HepG2 (cell line): ENCODE measurements at regions not wholly inside any gene's neighbourhood (a gene's known extent, or its start where the extent isn't known, plus 50 kb on each side); places are given as distances from the start of the nearest gene placed in this dataset.

Source experiments
- ATAD3A ChIP-seq: sonication (generic); formaldehyde crosslinking; IDR thresholded peaks from 2 replicates; pipeline ENCODE4 v1.4.0; 2020; ENCODE audit warnings: missing genetic modification reagents
- BATF2 ChIP-seq: sonication (generic); formaldehyde crosslinking; IDR thresholded peaks from 2 replicates; pipeline ENCODE4 v1.8.0; 2022; ENCODE audit warnings: mild to moderate bottlenecking, missing genetic modification reagents, moderate library complexity
- BRD4 ChIP-seq: sonication (generic); formaldehyde crosslinking; IDR thresholded peaks from 2 replicates; pipeline ENCODE4 v1.4.0; 2020; ENCODE audit warnings: missing genetic modification reagents
- ELF3 ChIP-seq: IDR thresholded peaks from 2 replicates; pipeline ENCODE4 v1.6.1; 2016; ENCODE audit warnings: missing genetic modification reagents, missing compliant biosample characterization
- HCFC1 ChIP-seq: fragments of 150-350 bp; IDR thresholded peaks from 2 replicates; pipeline ENCODE4 v1.6.1; 2014; ENCODE audit warnings: low read depth, low read length
- HDAC2 ChIP-seq: sonication (generic); formaldehyde crosslinking; IDR thresholded peaks from 2 replicates; pipeline ENCODE4 v1.4.0; 2020; ENCODE audit warnings: missing genetic modification reagents
- HNRNPUL1 ChIP-seq: fragments of 200-400 bp; formaldehyde crosslinking; IDR thresholded peaks from 2 replicates; pipeline ENCODE4 v1.6.1; 2017; ENCODE audit warnings: low read depth, mild to moderate bottlenecking, low read length, moderate library complexity
- HOXA9 ChIP-seq: sonication (generic); formaldehyde crosslinking; IDR thresholded peaks from 2 replicates; pipeline ENCODE4 v1.8.1; 2022; ENCODE audit warnings: missing genetic modification reagents, mild to moderate bottlenecking, moderate library complexity, borderline replicate concordance
- IRX3 ChIP-seq: sonication (generic); formaldehyde crosslinking; IDR thresholded peaks from 2 replicates; pipeline ENCODE4 v1.8.1; 2023; ENCODE audit warnings: mild to moderate bottlenecking, low read depth, missing genetic modification reagents, borderline replicate concordance
- KLF6 ChIP-seq: IDR thresholded peaks from 2 replicates; pipeline ENCODE4 v1.8.0; 2016; ENCODE audit warnings: missing biosample characterization, missing genetic modification reagents
- MYC ChIP-seq: sonication (generic); formaldehyde crosslinking; IDR thresholded peaks from 2 replicates; pipeline ENCODE4 v1.9.0; 2021; ENCODE audit warnings: missing genetic modification reagents, borderline replicate concordance
- NR1H2 ChIP-seq: sonication (generic); formaldehyde crosslinking; IDR thresholded peaks from 2 replicates; pipeline ENCODE4 v1.8.1; 2022; ENCODE audit warnings: low read depth, missing genetic modification reagents, borderline replicate concordance
- RBM22 ChIP-seq: fragments of 200-400 bp; formaldehyde crosslinking; optimal IDR thresholded peaks from 2 replicates; pipeline ENCODE3; 2017; ENCODE audit warnings: mild to moderate bottlenecking, low read length, moderate library complexity
- SMARCC2 ChIP-seq: fragments of 450-650 bp; IDR thresholded peaks from 2 replicates; pipeline ENCODE4 v1.6.1; 2017; ENCODE audit warnings: antibody characterized with exemption, mild to moderate bottlenecking
- SOX6 ChIP-seq, 2 experiments: fragments of 450-650 bp in 1 of 2; sonication (generic) in 1 of 2; formaldehyde crosslinking in 1 of 2; IDR thresholded peaks; 2 replicates each; pipeline versions ENCODE4 v1.4.0 to v1.6.1; 2017 to 2020; ENCODE audit warnings: antibody characterized with exemption in 1 of 2, mild to moderate bottlenecking in 1 of 2, missing genetic modification reagents in 1 of 2
- SRF ChIP-seq: IDR thresholded peaks from 2 replicates; pipeline ENCODE4 v1.6.1; 2011; ENCODE audit warnings: mild to moderate bottlenecking, low read depth, low read length, moderate library complexity
- TOPORS ChIP-seq: sonication (generic); formaldehyde crosslinking; IDR thresholded peaks from 2 replicates; pipeline ENCODE4 v1.8.0; 2023; ENCODE audit warnings: mild to moderate bottlenecking, missing genetic modification reagents
- ZFP90 ChIP-seq: sonication (generic); formaldehyde crosslinking; IDR thresholded peaks from 2 replicates; pipeline ENCODE4 v1.8.0; 2022; ENCODE audit warnings: missing genetic modification reagents, mild to moderate bottlenecking, inconsistent platforms, borderline replicate concordance
- ZNF12 ChIP-seq: sonication (generic); formaldehyde crosslinking; IDR thresholded peaks from 2 replicates; pipeline ENCODE4 v1.5.0; 2020; ENCODE audit warnings: missing genetic modification reagents
- ZNF275 ChIP-seq: sonication (generic); formaldehyde crosslinking; IDR thresholded peaks from 2 replicates; pipeline ENCODE4 v1.8.0; 2022; ENCODE audit warnings: missing genetic modification reagents, mild to moderate bottlenecking, inconsistent platforms, borderline replicate concordance
- ZNF326 ChIP-seq: sonication (generic); formaldehyde crosslinking; IDR thresholded peaks from 2 replicates; pipeline ENCODE4 v1.4.0; 2020; ENCODE audit warnings: missing genetic modification reagents, borderline replicate concordance
- ZNF33B ChIP-seq: sonication (generic); formaldehyde crosslinking; IDR thresholded peaks from 2 replicates; pipeline ENCODE4 v1.5.1; 2020; ENCODE audit warnings: mild to moderate bottlenecking, missing genetic modification reagents
- ZNF556 ChIP-seq: sonication (generic); formaldehyde crosslinking; IDR thresholded peaks from 2 replicates; pipeline ENCODE4 v1.4.0; 2020; ENCODE audit warnings: mild to moderate bottlenecking, missing genetic modification reagents, borderline replicate concordance
- ZNF703 ChIP-seq: sonication (generic); formaldehyde crosslinking; IDR thresholded peaks from 2 replicates; pipeline ENCODE4 v1.5.1; 2020; ENCODE audit warnings: missing genetic modification reagents, mild to moderate bottlenecking, moderate library complexity, borderline replicate concordance
- ZNF768 ChIP-seq: sonication (generic); formaldehyde crosslinking; IDR thresholded peaks from 2 replicates; pipeline ENCODE4 v1.4.0; 2020; ENCODE audit warnings: missing genetic modification reagents
- TF ChIP-seq, protein P1 (sequence below): sonication (generic); formaldehyde crosslinking; IDR thresholded peaks from 2 replicates; pipeline ENCODE4 v1.5.0; 2020; ENCODE audit warnings: missing genetic modification reagents
- TF ChIP-seq, protein P2 (sequence below): sonication (generic); formaldehyde crosslinking; IDR thresholded peaks from 2 replicates; pipeline ENCODE4 v1.4.0; 2020; ENCODE audit warnings: missing genetic modification reagents

DNA sequence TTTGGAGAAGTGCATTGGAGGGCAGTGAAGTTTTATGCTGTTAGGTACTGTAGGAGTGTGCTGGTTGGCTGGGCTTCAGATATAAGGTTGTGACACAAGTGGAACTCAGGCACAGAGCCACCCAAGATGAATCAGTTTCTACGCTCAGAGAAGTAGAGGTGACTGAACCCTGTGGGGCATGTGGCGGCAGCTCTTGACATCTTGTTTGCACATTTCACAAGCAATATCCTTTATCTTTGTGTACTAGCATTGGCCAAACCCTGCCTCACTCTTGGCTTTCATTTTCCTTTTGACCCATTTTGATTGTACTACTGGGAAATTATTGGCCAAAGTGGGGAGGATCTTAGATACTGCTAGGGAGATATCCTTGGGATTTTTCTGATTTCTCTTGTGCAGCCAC, 110.0 kb downstream of the PSAT1 start (continued):
- TF ChIP-seq, protein P1, sequence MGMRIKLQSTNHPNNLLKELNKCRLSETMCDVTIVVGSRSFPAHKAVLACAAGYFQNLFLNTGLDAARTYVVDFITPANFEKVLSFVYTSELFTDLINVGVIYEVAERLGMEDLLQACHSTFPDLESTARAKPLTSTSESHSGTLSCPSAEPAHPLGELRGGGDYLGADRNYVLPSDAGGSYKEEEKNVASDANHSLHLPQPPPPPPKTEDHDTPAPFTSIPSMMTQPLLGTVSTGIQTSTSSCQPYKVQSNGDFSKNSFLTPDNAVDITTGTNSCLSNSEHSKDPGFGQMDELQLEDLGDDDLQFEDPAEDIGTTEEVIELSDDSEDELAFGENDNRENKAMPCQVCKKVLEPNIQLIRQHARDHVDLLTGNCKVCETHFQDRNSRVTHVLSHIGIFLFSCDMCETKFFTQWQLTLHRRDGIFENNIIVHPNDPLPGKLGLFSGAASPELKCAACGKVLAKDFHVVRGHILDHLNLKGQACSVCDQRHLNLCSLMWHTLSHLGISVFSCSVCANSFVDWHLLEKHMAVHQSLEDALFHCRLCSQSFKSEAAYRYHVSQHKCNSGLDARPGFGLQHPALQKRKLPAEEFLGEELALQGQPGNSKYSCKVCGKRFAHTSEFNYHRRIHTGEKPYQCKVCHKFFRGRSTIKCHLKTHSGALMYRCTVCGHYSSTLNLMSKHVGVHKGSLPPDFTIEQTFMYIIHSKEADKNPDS, result no peak
- no peak for TF ChIP-seq HOXA9 (CRISPR knock-in tag)
- no peak for TF ChIP-seq ZNF768 (CRISPR knock-in tag)
- no peak for TF ChIP-seq SOX6 (IDR thresholded peaks at IDR 0.05)
- TF ChIP-seq SOX6 (CRISPR knock-in tag; IDR thresholded peaks at IDR 0.05), result peak; percentile 83
- TF ChIP-seq IRX3 (CRISPR knock-in tag), result no peak
- no peak for TF ChIP-seq ZNF12 (CRISPR knock-in tag)
- TF ChIP-seq ZNF33B (CRISPR knock-in tag), result no peak
- TF ChIP-seq NR1H2 (CRISPR knock-in tag), result no peak
- TF ChIP-seq ZFP90 (CRISPR knock-in tag), result no peak
- no peak for TF ChIP-seq TOPORS (CRISPR knock-in tag)
- no peak for TF ChIP-seq MYC (CRISPR knock-in tag)
- no peak for TF ChIP-seq SMARCC2
- no peak for TF ChIP-seq ZNF326 (CRISPR knock-in tag)
- peak; percentile 74 for TF ChIP-seq KLF6 (CRISPR knock-in tag)
- no peak for TF ChIP-seq HCFC1
- no peak for TF ChIP-seq HNRNPUL1
- TF ChIP-seq ATAD3A (CRISPR knock-in tag), result no peak
- TF ChIP-seq ZNF703, result no peak
- TF ChIP-seq ZNF556 (CRISPR knock-in tag), result no peak
- TF ChIP-seq RBM22, result no peak
- TF ChIP-seq ZNF275, result no peak
- no peak for TF ChIP-seq SRF
- TF ChIP-seq BRD4, result no peak
- TF ChIP-seq ELF3 (CRISPR knock-in tag), result 0 out of 2 replicates have a peak, but pooled peaks have one; percentile 15
- TF ChIP-seq HDAC2, result peak; percentile 80
- no peak for TF ChIP-seq BATF2 (CRISPR knock-in tag)
- TF ChIP-seq, protein P2, sequence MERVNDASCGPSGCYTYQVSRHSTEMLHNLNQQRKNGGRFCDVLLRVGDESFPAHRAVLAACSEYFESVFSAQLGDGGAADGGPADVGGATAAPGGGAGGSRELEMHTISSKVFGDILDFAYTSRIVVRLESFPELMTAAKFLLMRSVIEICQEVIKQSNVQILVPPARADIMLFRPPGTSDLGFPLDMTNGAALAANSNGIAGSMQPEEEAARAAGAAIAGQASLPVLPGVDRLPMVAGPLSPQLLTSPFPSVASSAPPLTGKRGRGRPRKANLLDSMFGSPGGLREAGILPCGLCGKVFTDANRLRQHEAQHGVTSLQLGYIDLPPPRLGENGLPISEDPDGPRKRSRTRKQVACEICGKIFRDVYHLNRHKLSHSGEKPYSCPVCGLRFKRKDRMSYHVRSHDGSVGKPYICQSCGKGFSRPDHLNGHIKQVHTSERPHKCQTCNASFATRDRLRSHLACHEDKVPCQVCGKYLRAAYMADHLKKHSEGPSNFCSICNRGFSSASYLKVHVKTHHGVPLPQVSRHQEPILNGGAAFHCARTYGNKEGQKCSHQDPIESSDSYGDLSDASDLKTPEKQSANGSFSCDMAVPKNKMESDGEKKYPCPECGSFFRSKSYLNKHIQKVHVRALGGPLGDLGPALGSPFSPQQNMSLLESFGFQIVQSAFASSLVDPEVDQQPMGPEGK (CRISPR knock-in tag), result peak; percentile 34; the same call in 1 of the 2 replicates
